PC-9 (cell line): ENCODE measurements at regions not wholly inside any gene's neighbourhood (a gene's known extent, or its start where the extent isn't known, plus 50 kb on each side); places are given as distances from the start of the nearest gene placed in this dataset.

Experiments used
- EZH2 ChIP-seq: fragments of 200-600 bp; sonication (generic); IDR thresholded peaks from 2 replicates; pipeline ENCODE4 v1.8.0; 2017; ENCODE audit warnings: antibody characterized with exemption, low read depth
- TF ChIP-seq, protein P1 (sequence below): fragments of 200-600 bp; sonication (generic); conservative IDR thresholded peaks from 2 replicates; pipeline ENCODE4 v1.6.1; 2017; ENCODE audit warnings: mixed run types, antibody characterized with exemption, mild to moderate bottlenecking, moderate library complexity

DNA sequence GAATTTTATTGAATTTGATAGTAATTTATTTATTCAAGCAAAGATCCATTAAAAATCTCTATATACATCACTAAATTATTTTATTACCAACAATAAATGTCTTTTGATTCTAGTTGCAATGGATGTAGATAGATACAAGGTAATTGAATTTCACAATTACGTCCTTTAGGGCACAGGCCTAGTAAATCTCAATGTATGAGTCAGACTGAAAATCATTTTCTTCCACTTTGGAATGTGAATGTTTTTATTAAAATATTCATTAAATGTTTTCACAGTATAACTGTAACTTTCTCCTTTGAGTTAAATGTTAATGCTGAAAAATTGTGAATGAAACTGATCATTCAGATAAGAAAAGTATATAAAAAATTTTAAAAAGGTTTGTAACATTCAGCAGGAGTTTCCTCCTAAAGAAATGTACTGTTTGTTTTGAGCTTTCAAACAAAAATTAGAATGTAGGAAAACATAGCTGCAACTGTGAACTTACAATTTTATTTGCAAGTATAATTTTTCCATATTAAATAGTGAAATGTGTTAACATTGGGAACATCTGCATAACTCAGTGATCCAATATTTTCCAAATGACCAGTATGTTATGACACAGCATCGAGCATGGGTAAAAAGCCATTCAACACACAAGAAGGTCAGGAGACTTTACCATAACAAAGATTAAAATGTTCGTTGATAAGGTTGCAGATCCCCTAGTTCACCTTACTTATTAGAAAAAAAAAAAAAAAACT lies 663.7 kb downstream of the METTL4 start:
- TF ChIP-seq, protein P1, sequence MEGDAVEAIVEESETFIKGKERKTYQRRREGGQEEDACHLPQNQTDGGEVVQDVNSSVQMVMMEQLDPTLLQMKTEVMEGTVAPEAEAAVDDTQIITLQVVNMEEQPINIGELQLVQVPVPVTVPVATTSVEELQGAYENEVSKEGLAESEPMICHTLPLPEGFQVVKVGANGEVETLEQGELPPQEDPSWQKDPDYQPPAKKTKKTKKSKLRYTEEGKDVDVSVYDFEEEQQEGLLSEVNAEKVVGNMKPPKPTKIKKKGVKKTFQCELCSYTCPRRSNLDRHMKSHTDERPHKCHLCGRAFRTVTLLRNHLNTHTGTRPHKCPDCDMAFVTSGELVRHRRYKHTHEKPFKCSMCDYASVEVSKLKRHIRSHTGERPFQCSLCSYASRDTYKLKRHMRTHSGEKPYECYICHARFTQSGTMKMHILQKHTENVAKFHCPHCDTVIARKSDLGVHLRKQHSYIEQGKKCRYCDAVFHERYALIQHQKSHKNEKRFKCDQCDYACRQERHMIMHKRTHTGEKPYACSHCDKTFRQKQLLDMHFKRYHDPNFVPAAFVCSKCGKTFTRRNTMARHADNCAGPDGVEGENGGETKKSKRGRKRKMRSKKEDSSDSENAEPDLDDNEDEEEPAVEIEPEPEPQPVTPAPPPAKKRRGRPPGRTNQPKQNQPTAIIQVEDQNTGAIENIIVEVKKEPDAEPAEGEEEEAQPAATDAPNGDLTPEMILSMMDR: no peak
- TF ChIP-seq EZH2: no peak
